Sigmoid colon (tissue), 6 donors: ENCODE measurements at regions not wholly inside any gene's neighbourhood (a gene's known extent, or its start where the extent isn't known, plus 50 kb on each side); places are given as distances from the start of the nearest gene placed in this dataset.

Experiments used
- DNase-seq: peaks from one replicate; pipeline ENCODE4 v3.0.0-alpha.2; 2019
- H3K27ac ChIP-seq, 4 donors: fragments of 200-600 bp; sonication (generic); one replicate each; pipeline ENCODE4 v1.5.1; 2016 to 2019; ENCODE audit warnings: mild to moderate bottlenecking in 1 of 4
- H3K27me3 ChIP-seq, 3 donors: fragments of 200-600 bp; sonication (generic); one replicate each; pipeline ENCODE4 v1.5.1; 2019; ENCODE audit warnings: mild to moderate bottlenecking in 1 of 3
- H3K36me3 ChIP-seq, 4 donors: fragments of 200-600 bp; sonication (generic); one replicate each; pipeline ENCODE4 v1.5.1; 2016 to 2019
- H3K4me1 ChIP-seq, 4 donors: fragments of 200-600 bp; sonication (generic); one replicate each; pipeline ENCODE4 v1.5.1; 2017 to 2019
- H3K4me3 ChIP-seq, 4 donors: fragments of 200-600 bp; sonication (generic); one replicate each; pipeline ENCODE4 v1.5.1; 2017 to 2019; ENCODE audit warnings: mild to moderate bottlenecking in 2 of 4, moderate library complexity in 1 of 4
- H3K9me3 ChIP-seq, 4 donors: fragments of 200-600 bp in 3 of 4; sonication (generic) in 3 of 4; one replicate each; pipeline versions ENCODE4 v1.5.1 to v1.6.1; 2013 to 2019
- CTCF ChIP-seq, 4 experiments: fragments of 450-650 bp in 3 of 4; fragments of 200-600 bp in 1 of 4; IDR thresholded peaks; one replicate each; pipeline ENCODE4 v1.5.1; 2016 to 2019; ENCODE audit warnings: antibody characterized with exemption in 4 of 4, mild to moderate bottlenecking in 3 of 4, moderate library complexity in 2 of 4
- EP300 ChIP-seq, 4 donors: sonication (generic); formaldehyde crosslinking; IDR thresholded peaks; one replicate each; pipeline ENCODE4 v1.6.1; 2017; ENCODE audit warnings: antibody characterized with exemption in 4 of 4
- POLR2A ChIP-seq, 2 donors: fragments of 450-650 bp; IDR thresholded peaks; one replicate each; pipeline ENCODE4 v1.6.1; 2016; ENCODE audit warnings: antibody characterized with exemption in 2 of 2, mild to moderate bottlenecking in 2 of 2, moderate library complexity in 2 of 2
- POLR2AphosphoS5 ChIP-seq, 4 donors: sonication (generic); formaldehyde crosslinking; IDR thresholded peaks; one replicate each; pipeline ENCODE4 v1.6.1; 2017; ENCODE audit warnings: antibody characterized with exemption in 4 of 4
- WGBS, 2 donors: extraction: QIAGEN DNeasy Blood & Tissue Kit; methylation state at CpG; one replicate each; pipeline ENCODE4 v1.1.7; 2013; 5-methylcytosine and 5-hydroxymethylcytosine counted together
- intact Hi-C: fragments of 100-400 bp; cut with DNase I; formaldehyde crosslinking; loops from one replicate; pipeline ENCODE4 v1.15.1; 2023
- donor health status: healthy with polysubstance abuse.
- donor health status: healthy.

GRCh38 chr5:164727012-164727411 is 1221.6 kb downstream of the MAT2B start:
- Histone ChIP-seq H3K27ac (no peak overlapping the region), H3K36me3 (no peaks in the 10 kb centered on the region), H3K9me3 (no peaks in the 10 kb centered on the region), H3K27me3 (no peaks in the 10 kb centered on the region), H3K4me1 (no peaks in the 10 kb centered on the region), H3K4me3 (no peak overlapping the region)
- TF ChIP-seq CTCF (IDR thresholded peaks at IDR 0.05) (no peak), POLR2AphosphoS5 (IDR thresholded peaks at IDR 0.05) (no peak)
- DNase-seq = no peak
- 79 to 88% methylated on average over 2 of the region's 2 CpGs for WGBS, 2 donors
- intact Hi-C loops = no loop called here

- no peaks in the 10 kb centered on the region for H3K9me3 ChIP-seq
- DNase-seq = no peak
- H3K4me1 ChIP-seq = no peaks in the 10 kb centered on the region
- 87 to 95% methylated on average over 3 of the region's 3 CpGs for WGBS, 2 donors
- H3K27me3 ChIP-seq = no peaks in the 10 kb centered on the region
- no peak overlapping the region for H3K27ac ChIP-seq
- TF ChIP-seq POLR2AphosphoS5 (IDR thresholded peaks at IDR 0.05) = no peak
- TF ChIP-seq CTCF (IDR thresholded peaks at IDR 0.05) = no peak
- TF ChIP-seq POLR2A (IDR thresholded peaks at IDR 0.05) = no peak
- no peak for TF ChIP-seq EP300 (IDR thresholded peaks at IDR 0.05)
- no peak overlapping the region for H3K4me3 ChIP-seq
- no peaks in the 10 kb centered on the region for H3K36me3 ChIP-seq
- intact Hi-C loops = no loop called here
These were observed 1223.3 kb downstream of the MAT2B start for GRCh38 chr5:164728733-164729132.

GRCh38 chr5:164735334-164735733 is 1229.9 kb downstream of the MAT2B start:
- Histone ChIP-seq H3K9me3 (no peaks in the 10 kb centered on the region), H3K27ac (no peak overlapping the region), H3K27me3 (no peaks in the 10 kb centered on the region), H3K4me3 (no peak overlapping the region), H3K36me3 (no peaks in the 10 kb centered on the region), H3K4me1 (no peaks in the 10 kb centered on the region)
- TF ChIP-seq EP300 (IDR thresholded peaks at IDR 0.05) = no peak
- TF ChIP-seq CTCF (IDR thresholded peaks at IDR 0.05) = no peak
- TF ChIP-seq POLR2AphosphoS5 (IDR thresholded peaks at IDR 0.05) = no peak
- no peak for TF ChIP-seq POLR2A (IDR thresholded peaks at IDR 0.05)
- no peak for DNase-seq
- intact Hi-C loops = no loop called here

- TF ChIP-seq POLR2A (IDR thresholded peaks at IDR 0.05) (no peak), EP300 (IDR thresholded peaks at IDR 0.05) (no peak), CTCF (IDR thresholded peaks at IDR 0.05) (no peak), POLR2AphosphoS5 (IDR thresholded peaks at IDR 0.05) (no peak)
- H3K27me3 ChIP-seq = no peaks in the 10 kb centered on the region
- intact Hi-C loops = no loop called here
- no peaks in the 10 kb centered on the region for H3K9me3 ChIP-seq
- WGBS, 2 donors = 76 to 85% methylated on average over 3 of the region's 3 CpGs
- no peak for DNase-seq
- no peaks in the 10 kb centered on the region for H3K36me3 ChIP-seq
- no peak overlapping the region for H3K27ac ChIP-seq
- H3K4me3 ChIP-seq = no peak overlapping the region
- no peaks in the 10 kb centered on the region for H3K4me1 ChIP-seq
These were observed 1236.0 kb downstream of the MAT2B start for GRCh38 chr5:164741376-164741775.

- no peaks in the 10 kb centered on the region for H3K9me3 ChIP-seq
- WGBS, 2 donors = 40 to 51% methylated on average over 5 of the region's 5 CpGs
- no peak overlapping the region for H3K4me3 ChIP-seq
- H3K36me3 ChIP-seq = no peaks in the 10 kb centered on the region
- intact Hi-C loops = no loop called here
- TF ChIP-seq CTCF (IDR thresholded peaks at IDR 0.05) = no peak
- no peak for TF ChIP-seq EP300 (IDR thresholded peaks at IDR 0.05)
- TF ChIP-seq POLR2A (IDR thresholded peaks at IDR 0.05) = no peak
- no peak for TF ChIP-seq POLR2AphosphoS5 (IDR thresholded peaks at IDR 0.05)
- H3K27me3 ChIP-seq = no peaks in the 10 kb centered on the region
- H3K4me1 ChIP-seq = no peaks in the 10 kb centered on the region
- no peak for DNase-seq
- H3K27ac ChIP-seq = no peak overlapping the region
These were observed 1236.6 kb downstream of the MAT2B start for GRCh38 chr5:164742025-164742424.
